Duodenal mucosa (tissue), 2 donors: ENCODE measurements at regions not wholly inside any gene's neighbourhood (a gene's known extent, or its start where the extent isn't known, plus 50 kb on each side); places are given as distances from the start of the nearest gene placed in this dataset.

Experiments used
- H3K27ac ChIP-seq: one replicate; pipeline ENCODE4 v1.7.0; 2013; ENCODE audit warnings: low read depth, low read length
- H3K27me3 ChIP-seq, 2 donors: one replicate each; pipeline ENCODE4 v1.7.0; 2013; ENCODE audit warnings: low read length in 2 of 2, control low read depth in 1 of 2; ENCODE audit not compliant: insufficient read depth in 2 of 2, control insufficient read depth in 1 of 2
- H3K36me3 ChIP-seq, 2 donors: one replicate each; pipeline ENCODE4 v1.7.0; 2013; ENCODE audit warnings: low read length in 2 of 2, control low read depth in 1 of 2; ENCODE audit not compliant: insufficient read depth in 2 of 2, control insufficient read depth in 1 of 2
- H3K4me1 ChIP-seq, 2 donors: one replicate each; pipeline ENCODE4 v1.7.0; 2013; ENCODE audit warnings: low read length in 2 of 2, control low read depth in 1 of 2; ENCODE audit not compliant: insufficient read depth in 2 of 2, control insufficient read depth in 1 of 2
- H3K4me3 ChIP-seq, 2 donors: one replicate each; pipeline ENCODE4 v1.7.0; 2013; ENCODE audit warnings: low read length in 2 of 2, low read depth in 1 of 2
- H3K9ac ChIP-seq, 2 donors: one replicate each; pipeline ENCODE4 v1.7.0; 2013; ENCODE audit warnings: low read length in 2 of 2, low read depth in 1 of 2
- H3K9me3 ChIP-seq, 2 donors: one replicate each; pipeline ENCODE4 v1.7.0; 2013; ENCODE audit warnings: low read length in 2 of 2, control low read depth in 1 of 2; ENCODE audit not compliant: control insufficient read depth in 1 of 2

GRCh38 chr15:93312891-93313486, 224.0 kb upstream of the RGMA start:
- no peaks in the 10 kb centered on the region for H3K27me3 ChIP-seq
- no peak overlapping the region for H3K27ac ChIP-seq
- no peak overlapping the region for H3K9ac ChIP-seq
- H3K9me3 ChIP-seq: no peaks in the 10 kb centered on the region
- no peaks in the 10 kb centered on the region for H3K36me3 ChIP-seq
- no peaks in the 10 kb centered on the region for H3K4me1 ChIP-seq
- no peak overlapping the region for H3K4me3 ChIP-seq

- Histone ChIP-seq H3K9ac (no peak overlapping the region), H3K4me1 (no peaks in the 10 kb centered on the region), H3K9me3 (no peaks in the 10 kb centered on the region), H3K36me3 (no peaks in the 10 kb centered on the region), H3K4me3 (no peak overlapping the region), H3K27ac (no peak overlapping the region), H3K27me3 (no peaks in the 10 kb centered on the region)
Measured at GRCh38 chr15:93311620-93312019, 222.6 kb upstream of the RGMA start.

- H3K9me3 ChIP-seq: no peaks in the 10 kb centered on the region
- H3K4me1 ChIP-seq: no peaks in the 10 kb centered on the region
- H3K27me3 ChIP-seq: no peaks in the 10 kb centered on the region
- H3K9ac ChIP-seq: no peak overlapping the region
- H3K27ac ChIP-seq: no peak overlapping the region
- H3K36me3 ChIP-seq: no peaks in the 10 kb centered on the region
- H3K4me3 ChIP-seq: no peak overlapping the region
Measured at GRCh38 chr15:93308026-93308690, 219.1 kb upstream of the RGMA start.

- H3K9ac ChIP-seq: no peak overlapping the region
- no peaks in the 10 kb centered on the region for H3K27me3 ChIP-seq
- no peaks in the 10 kb centered on the region for H3K4me1 ChIP-seq
- H3K9me3 ChIP-seq: no peaks in the 10 kb centered on the region
- no peak overlapping the region for H3K4me3 ChIP-seq
- H3K36me3 ChIP-seq: no peaks in the 10 kb centered on the region
- H3K27ac ChIP-seq: no peak overlapping the region
Measured at GRCh38 chr15:93307513-93307912, 218.5 kb upstream of the RGMA start.

- Histone ChIP-seq H3K27ac (no peak overlapping the region), H3K4me1 (no peaks in the 10 kb centered on the region), H3K4me3 (no peak overlapping the region), H3K9me3 (no peaks in the 10 kb centered on the region), H3K27me3 (no peaks in the 10 kb centered on the region), H3K9ac (no peak overlapping the region), H3K36me3 (no peaks in the 10 kb centered on the region)
Measured at GRCh38 chr15:93305306-93305705, 216.3 kb upstream of the RGMA start.

- H3K27ac ChIP-seq: no peak overlapping the region
- no peak overlapping the region for H3K4me3 ChIP-seq
- H3K9ac ChIP-seq: no peak overlapping the region
- no peaks in the 10 kb centered on the region for H3K9me3 ChIP-seq
- H3K27me3 ChIP-seq: no peaks in the 10 kb centered on the region
- no peaks in the 10 kb centered on the region for H3K4me1 ChIP-seq
- no peaks in the 10 kb centered on the region for H3K36me3 ChIP-seq
Measured at GRCh38 chr15:93302080-93302765, 213.2 kb upstream of the RGMA start.

- Histone ChIP-seq H3K9ac (no peak overlapping the region), H3K4me1 (no peaks in the 10 kb centered on the region), H3K9me3 (no peaks in the 10 kb centered on the region), H3K27ac (no peak overlapping the region), H3K27me3 (no peaks in the 10 kb centered on the region), H3K4me3 (no peak overlapping the region), H3K36me3 (no peaks in the 10 kb centered on the region)
Measured at GRCh38 chr15:93300796-93301195, 211.8 kb upstream of the RGMA start.

GRCh38 chr15:93299675-93300074, 210.7 kb upstream of the RGMA start:
- no peaks in the 10 kb centered on the region for H3K9me3 ChIP-seq
- no peaks in the 10 kb centered on the region for H3K27me3 ChIP-seq
- no peak overlapping the region for H3K9ac ChIP-seq
- H3K4me3 ChIP-seq: no peak overlapping the region
- no peaks in the 10 kb centered on the region for H3K36me3 ChIP-seq
- no peak overlapping the region for H3K27ac ChIP-seq
- H3K4me1 ChIP-seq: no peaks in the 10 kb centered on the region

- Histone ChIP-seq H3K4me1 (no peaks in the 10 kb centered on the region), H3K36me3 (no peaks in the 10 kb centered on the region), H3K4me3 (no peak overlapping the region), H3K27me3 (no peaks in the 10 kb centered on the region), H3K9ac (no peak overlapping the region), H3K27ac (no peak overlapping the region), H3K9me3 (no peaks in the 10 kb centered on the region)
Measured at GRCh38 chr15:93298901-93299300, 209.9 kb upstream of the RGMA start.

GRCh38 chr15:93296759-93297500, 207.9 kb upstream of the RGMA start:
- H3K9ac ChIP-seq: no peak overlapping the region
- H3K27ac ChIP-seq: no peak overlapping the region
- H3K4me1 ChIP-seq: no peaks in the 10 kb centered on the region
- H3K4me3 ChIP-seq: no peak overlapping the region
- H3K9me3 ChIP-seq: no peaks in the 10 kb centered on the region
- no peaks in the 10 kb centered on the region for H3K36me3 ChIP-seq
- H3K27me3 ChIP-seq: no peaks in the 10 kb centered on the region
